ENCODE measurements at regions not wholly inside any gene's neighbourhood (a gene's known extent, or its start where the extent isn't known, plus 50 kb on each side); places are given as distances from the start of the nearest gene placed in this dataset.

- peaks cover 39% of the 10 kb centered on the region for H3K4me1 Mint-ChIP-seq (ENCODE audit: low read depth)
- no peak for TF ChIP-seq CTCF (IDR thresholded peaks at IDR 0.05)
- no peaks in the 10 kb centered on the region for H3K9me3 Mint-ChIP-seq (ENCODE audit: low read depth)
- no peaks in the 10 kb centered on the region for H3K27me3 Mint-ChIP-seq (ENCODE audit: low read depth)
- no peak overlapping the region for H3K27ac Mint-ChIP-seq (ENCODE audit: unreplicated experiment)
- peak; percentile 48 for DNase-seq (ENCODE audit: low spot score)
- H3K36me3 Mint-ChIP-seq (ENCODE audit: low read depth): peaks cover 3% of the 10 kb centered on the region
- H3K4me3 Mint-ChIP-seq (ENCODE audit: unreplicated experiment): no peak overlapping the region
Observed at GRCh38 chr2:120890566-120891360, 155.1 kb downstream of the GLI2 start.

GRCh38 chr2:120892271-120892966 lies 156.8 kb downstream of the GLI2 start:
- peak overlapping the region; percentile 95 for H3K27ac Mint-ChIP-seq (ENCODE audit: unreplicated experiment)
- TF ChIP-seq CTCF (IDR thresholded peaks at IDR 0.05): no peak
- peaks cover 43% of the 10 kb centered on the region for H3K4me1 Mint-ChIP-seq (ENCODE audit: low read depth)
- no peaks in the 10 kb centered on the region for H3K27me3 Mint-ChIP-seq (ENCODE audit: low read depth)
- H3K36me3 Mint-ChIP-seq (ENCODE audit: low read depth): peaks cover 3% of the 10 kb centered on the region
- H3K4me3 Mint-ChIP-seq (ENCODE audit: unreplicated experiment): no peak overlapping the region
- peak; percentile 42 for DNase-seq (ENCODE audit: low spot score)
- H3K9me3 Mint-ChIP-seq (ENCODE audit: low read depth): no peaks in the 10 kb centered on the region

GRCh38 chr2:120892967-120893667 lies 157.4 kb downstream of the GLI2 start:
- no peaks in the 10 kb centered on the region for H3K27me3 Mint-ChIP-seq (ENCODE audit: low read depth)
- no peaks in the 10 kb centered on the region for H3K9me3 Mint-ChIP-seq (ENCODE audit: low read depth)
- peak; percentile 40 for DNase-seq (ENCODE audit: low spot score)
- H3K36me3 Mint-ChIP-seq (ENCODE audit: low read depth): peaks cover 3% of the 10 kb centered on the region
- H3K4me3 Mint-ChIP-seq (ENCODE audit: unreplicated experiment): peak overlapping the region; percentile 45
- peaks cover 44% of the 10 kb centered on the region for H3K4me1 Mint-ChIP-seq (ENCODE audit: low read depth)
- H3K27ac Mint-ChIP-seq (ENCODE audit: unreplicated experiment): peak overlapping the region; percentile 95
- TF ChIP-seq CTCF (IDR thresholded peaks at IDR 0.05): no peak

- H3K4me1 Mint-ChIP-seq (ENCODE audit: low read depth): peaks cover 43% of the 10 kb centered on the region
- no peaks in the 10 kb centered on the region for H3K9me3 Mint-ChIP-seq (ENCODE audit: low read depth)
- no peaks in the 10 kb centered on the region for H3K27me3 Mint-ChIP-seq (ENCODE audit: low read depth)
Observed at GRCh38 chr2:120893811-120894584, 158.3 kb downstream of the GLI2 start.

More at GRCh38 chr2:120893811-120894584, 158.3 kb downstream of the GLI2 start:
- H3K4me3 Mint-ChIP-seq (ENCODE audit: unreplicated experiment): no peak overlapping the region
- DNase-seq (ENCODE audit: low spot score): peak; percentile 52
- no peak for TF ChIP-seq CTCF (IDR thresholded peaks at IDR 0.05)
- peaks cover 3% of the 10 kb centered on the region for H3K36me3 Mint-ChIP-seq (ENCODE audit: low read depth)
- H3K27ac Mint-ChIP-seq (ENCODE audit: unreplicated experiment): peak overlapping the region; percentile 95
